K562 (cell line): ENCODE measurements at regions not wholly inside any gene's neighbourhood (a gene's known extent, or its start where the extent isn't known, plus 50 kb on each side); places are given as distances from the start of the nearest gene placed in this dataset.
"Not testable (repeated sequence)": the region's sequence is repeated elsewhere in the genome, so short reads cannot be mapped to it uniquely, and the experiment has no call there.

Experiments
- ATAC-seq: fragments of 200-7000 bp; cut with Tn5 transposase; 3 replicates; pipeline ENCODE4 v1.9.1; 2020; ENCODE audit warnings: moderate library complexity
- BruUV-seq: library from RNA; stranded (reverse); fragments of 400-500 nt; replicated peaks from 2 replicates; lab custom pipeline; 2021; lab: Mats Ljungman, UMichigan
- CTCF ChIA-PET: fragments of 300-600 bp; formaldehyde crosslinking; extraction: SDS; loops from one replicate; lab custom pipeline; 2021; ENCODE audit warnings: low intra/inter-chr PET ratio; lab: Yijun Ruan, JAX
- POLR2A ChIA-PET: fragments of 300-600, 350-650 bp; sonication (Branson Sonifier 250); formaldehyde crosslinking; extraction: SDS; loops from one replicate; lab custom pipeline; 2021; ENCODE audit warnings: antibody characterized with exemption, inconsistent platforms; lab: Yijun Ruan, JAX
- DNase-seq, 4 experiments: peaks; one replicate each; pipeline versions ENCODE4 v3.0.0 to v3.0.0-alpha.2; 2011 to 2018; ENCODE audit warnings: low spot score in 3 of 4, mixed read lengths in 3 of 4; ENCODE audit errors: extremely low read depth in 1 of 4
- FAIRE-seq: peaks from 2 replicates; lab custom pipeline; 2011; peaks lifted over from hg19 to GRCh38; lab: Jason Lieb, UNC
- H2AFZ ChIP-seq: 2 replicates; pipeline ENCODE4 v1.6.0; 2011; ENCODE audit warnings: low read depth, low read length, control low read depth, inconsistent platforms
- H3K27ac ChIP-seq: fragments of 200-600 bp; 3 replicates; pipeline ENCODE4 v1.8.0; 2011; ENCODE audit warnings: low read depth, mild to moderate bottlenecking, control low read depth, inconsistent platforms, low read length, moderate library complexity, mixed read lengths; ENCODE audit errors: extremely low read depth
- H3K27me3 ChIP-seq, 2 experiments: fragments of 300-600 bp in 1 of 2; 2 replicates in 1 of 2; 3 replicates in 1 of 2; pipeline versions ENCODE4 v1.6.0 to v1.8.0; 2011; ENCODE audit warnings: inconsistent platforms in 2 of 2, low read length in 2 of 2, mild to moderate bottlenecking in 1 of 2, mixed read lengths in 1 of 2, moderate library complexity in 1 of 2; ENCODE audit not compliant: control insufficient read depth in 2 of 2, insufficient read depth in 2 of 2
- H3K36me3 ChIP-seq: fragments of 300-600 bp; 3 replicates; pipeline ENCODE4 v1.8.0; 2011; ENCODE audit warnings: mild to moderate bottlenecking, low read length, inconsistent platforms; ENCODE audit not compliant: control insufficient read depth, insufficient read depth
- H3K4me1 ChIP-seq, 2 experiments: fragments of 200-600 bp in 1 of 2; replicated peaks in 1 of 2; 2 replicates in 1 of 2; 3 replicates in 1 of 2; pipeline versions ENCODE4 v1.5.1 to v1.8.0; 2011; ENCODE audit warnings: inconsistent platforms in 2 of 2, low read length in 2 of 2, mild to moderate bottlenecking in 1 of 2, mixed read lengths in 1 of 2, moderate library complexity in 1 of 2; ENCODE audit not compliant: control insufficient read depth in 2 of 2, insufficient read depth in 2 of 2
- H3K4me2 ChIP-seq: 2 replicates; pipeline ENCODE4 v1.6.1; 2011; ENCODE audit warnings: low read length, control low read depth, inconsistent platforms, mixed read lengths; ENCODE audit not compliant: insufficient read depth
- H3K4me3 ChIP-seq: fragments of 200-600 bp; sonication (generic), shearing (Covaris generic); 2 replicates; pipeline ENCODE4 v1.5.1; 2016; ENCODE audit warnings: control low read depth, inconsistent platforms
- H3K79me2 ChIP-seq: fragments of 200-600 bp; 3 replicates; pipeline ENCODE4 v1.8.0; 2011; ENCODE audit warnings: low read length, inconsistent platforms; ENCODE audit not compliant: control insufficient read depth, insufficient read depth
- H3K9ac ChIP-seq, 2 experiments: 2 replicates each; pipeline versions ENCODE4 v1.6.0 to v1.6.1; 2011; ENCODE audit warnings: low read depth in 2 of 2, low read length in 2 of 2, control low read depth in 1 of 2, inconsistent platforms in 1 of 2, mild to moderate bottlenecking in 1 of 2, mixed read lengths in 1 of 2; ENCODE audit not compliant: insufficient read depth in 1 of 2
- H3K9me1 ChIP-seq: one replicate; pipeline ENCODE4 v1.6.0; 2011; ENCODE audit warnings: inconsistent platforms, mild to moderate bottlenecking, low read length, moderate library complexity; ENCODE audit not compliant: control insufficient read depth, insufficient read depth
- H3K9me3 ChIP-seq: replicated peaks from 2 replicates; pipeline ENCODE4 v1.5.1; 2011; ENCODE audit warnings: low read depth, low read length, inconsistent platforms; ENCODE audit not compliant: control insufficient read depth, insufficient read depth
- H4K20me1 ChIP-seq: replicated peaks from 2 replicates; pipeline ENCODE4 v1.6.1; 2011; ENCODE audit warnings: low read length, inconsistent platforms, mixed read lengths; ENCODE audit not compliant: control insufficient read depth, insufficient read depth
- CHD2 ChIP-seq: IDR thresholded peaks from 2 replicates; pipeline ENCODE4 v1.6.1; 2011; ENCODE audit warnings: low read depth, low read length
- ELF1 ChIP-seq: fragments of 200-800 bp; sonication (Bioruptor generic); IDR thresholded peaks from 2 replicates; pipeline ENCODE4 v1.6.1; 2016; ENCODE audit warnings: missing genetic modification characterization, missing compliant biosample characterization
- POLR2H ChIP-seq: IDR thresholded peaks from 2 replicates; pipeline ENCODE4 v1.6.1; 2016; ENCODE audit warnings: missing genetic modification characterization, low read depth, mild to moderate bottlenecking, control low read depth, missing compliant biosample characterization, moderate library complexity
- SPI1 ChIP-seq: IDR thresholded peaks from 2 replicates; pipeline ENCODE4 v1.6.1; 2011; ENCODE audit warnings: low read depth, low read length, control low read depth, borderline replicate concordance
- YY1 ChIP-seq, 3 experiments: IDR thresholded peaks; 2 replicates each; pipeline ENCODE4 v1.6.1; 2011; ENCODE audit warnings: low read length in 2 of 3, mild to moderate bottlenecking in 2 of 3, moderate library complexity in 2 of 3, borderline replicate concordance in 1 of 3, control low read depth in 1 of 3, low read depth in 1 of 3; ENCODE audit not compliant: insufficient read depth in 3 of 3, insufficient replicate concordance in 2 of 3, control insufficient read depth in 1 of 3, insufficient read length in 1 of 3; ENCODE audit errors: extremely low read depth in 1 of 3
- ZNF3 ChIP-seq: fragments of 250-450 bp; sonication (Bioruptor Pico); IDR thresholded peaks from 2 replicates; pipeline ENCODE4 v1.5.0; 2021; ENCODE audit warnings: mild to moderate bottlenecking, moderate library complexity
- WGBS: fragments of 100-300 bp; shearing (Covaris generic); methylation state at CpG from one replicate; pipeline ENCODE4 v1.1.6; 2016; ENCODE audit warnings: low coverage, mixed read lengths; ENCODE audit not compliant: insufficient coverage; ENCODE audit errors: missing lambda C conversion rate; 5-methylcytosine and 5-hydroxymethylcytosine counted together
- in situ Hi-C: fragments of 300-500 bp; cut with MboI; formaldehyde crosslinking; loops from 4 replicates; pipeline ENCODE4 v1.15.0; 2018; ENCODE audit warnings: inconsistent platforms, mixed read lengths
- intact Hi-C: fragments of 100-400 bp; cut with micrococcal nuclease; formaldehyde crosslinking; loops from 2 replicates; pipeline ENCODE4 v1.14.2; 2022

- CTCF ChIA-PET, H3K79me2 ChIP-seq, FAIRE-seq, POLR2A ChIA-PET, H3K4me2 ChIP-seq, intact Hi-C loops, H2AFZ ChIP-seq, H3K9ac ChIP-seq, in situ Hi-C loops, H3K9me1 ChIP-seq, H3K36me3 ChIP-seq, BruUV-seq, H3K27me3 ChIP-seq, ATAC-seq, H3K4me1 ChIP-seq, H3K4me3 ChIP-seq, H3K27ac ChIP-seq, H4K20me1 ChIP-seq, H3K9me3 ChIP-seq: not testable (repeated sequence)
- peak in 1 of 4 experiments; percentile 33 for DNase-seq
- peak; percentile 28; the same call in 1 of the 2 replicates for TF ChIP-seq ELF1 (tag)
- 0 out of 2 replicates have a peak, but pooled peaks have one; percentile 31 for TF ChIP-seq SPI1
- 0 out of 2 replicates have a peak, but pooled peaks have one; percentile 23 for TF ChIP-seq CHD2
- TF ChIP-seq POLR2H, result 0 out of 2 replicates have a peak, but pooled peaks have one; percentile 21
- 4% methylated on average over 8 of the region's 8 CpGs for WGBS
Measured at GRCh38 chr15:62281801-62282200, 116.7 kb upstream of the C2CD4B start.

- no peak overlapping the region for H3K4me3 ChIP-seq
- H3K9me3 ChIP-seq, result no peaks in the 10 kb centered on the region
- H3K36me3 ChIP-seq, result no peaks in the 10 kb centered on the region
- ATAC-seq (no peak), FAIRE-seq (no peak), DNase-seq (no peak)
- no peaks in the 10 kb centered on the region for H4K20me1 ChIP-seq
- no peak overlapping the region for H3K27ac ChIP-seq
- ChIA-PET POLR2A (no interaction called here), CTCF (no interaction called here)
- H3K9me1 ChIP-seq, result no peaks in the 10 kb centered on the region
- 0% methylated on average over 4 of the region's 4 CpGs for WGBS
- no peaks in the 10 kb centered on the region for H3K79me2 ChIP-seq
- TF ChIP-seq YY1 (IDR thresholded peaks at IDR 0.05; ENCODE audit: borderline replicate concordance in 1 of 3, control insufficient read depth in 1 of 3, extremely low read depth in 1 of 3, insufficient read depth in 3 of 3, insufficient read length in 1 of 3, insufficient replicate concordance in 2 of 3, low read depth in 1 of 3, low read length in 2 of 3) (no peak), ZNF3 (no peak)
- in situ Hi-C loops (no loop called here), intact Hi-C loops (no loop called here)
- H3K4me2 ChIP-seq, result no peak overlapping the region
- H2AFZ ChIP-seq, result no peak overlapping the region
- no TSS peak for BruUV-seq
- H3K27me3 ChIP-seq, result peaks cover 0 to 8% of the 10 kb centered on the region in 2 experiments; a peak in 1 of 5 replicates
- no peaks in the 10 kb centered on the region for H3K4me1 ChIP-seq
- no peak overlapping the region for H3K9ac ChIP-seq
Measured at GRCh38 chr15:62287066-62287857, 122.2 kb upstream of the C2CD4B start.
